ENCODE measurements at regions not wholly inside any gene's neighbourhood (a gene's known extent, or its start where the extent isn't known, plus 50 kb on each side); places are given as distances from the start of the nearest gene placed in this dataset.

DNA sequence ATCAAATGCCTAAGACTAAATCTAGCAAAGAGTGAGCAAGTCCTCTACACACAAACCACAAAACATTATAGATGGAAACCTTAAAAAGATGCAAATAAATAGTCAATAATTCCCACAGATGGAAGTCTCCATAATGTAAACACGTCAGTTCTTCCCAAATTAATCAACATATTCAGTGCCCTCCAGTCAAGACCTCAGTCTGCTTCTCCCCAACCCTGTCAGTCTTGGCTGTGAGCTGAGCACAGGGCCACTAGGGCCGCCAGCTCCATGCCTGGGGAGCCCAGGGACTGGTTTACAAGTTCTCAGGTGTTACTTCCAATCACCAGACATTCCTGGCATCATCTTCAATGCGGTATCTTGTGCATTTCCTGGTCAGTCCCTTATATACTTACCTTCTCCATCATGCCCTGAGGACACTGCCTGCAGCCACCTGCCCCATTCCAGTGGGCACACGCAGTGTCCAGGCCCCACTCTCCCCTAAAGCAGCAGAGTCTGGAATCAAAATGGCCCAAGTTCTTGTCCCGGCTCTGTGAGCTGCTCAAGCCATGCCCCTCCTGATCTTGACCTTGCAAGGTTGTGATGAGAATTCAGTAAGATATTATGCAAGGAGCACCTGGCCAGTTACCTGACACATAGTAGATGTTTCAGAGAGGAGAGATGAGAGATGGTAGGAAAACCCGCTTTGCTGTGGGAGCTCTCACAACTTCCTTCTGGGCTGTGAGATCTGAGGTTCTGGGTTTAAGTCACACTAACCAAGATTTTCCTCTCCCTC, 207.9 kb upstream of the RAB6C start:
- no peak for DNase-seq

DNA sequence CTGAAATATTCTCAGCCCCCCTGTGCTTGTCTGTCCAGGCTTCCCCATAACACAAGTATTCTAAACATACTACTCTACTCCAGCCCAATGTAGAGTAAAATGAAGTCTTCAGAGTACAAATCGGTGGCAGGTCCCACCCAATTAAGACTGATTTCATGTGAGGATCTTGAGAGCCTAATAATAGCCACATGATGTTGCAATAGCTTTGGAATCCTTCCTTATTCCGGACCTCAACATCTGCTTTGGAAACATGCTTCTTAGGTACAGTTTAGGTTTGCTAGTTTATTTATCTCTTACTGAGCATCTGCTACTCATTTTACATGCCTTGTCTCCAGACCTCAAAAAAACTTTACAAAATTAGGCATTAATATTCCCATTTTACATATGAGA, 207.3 kb upstream of the RAB6C start:
- no peak for DNase-seq

DNA sequence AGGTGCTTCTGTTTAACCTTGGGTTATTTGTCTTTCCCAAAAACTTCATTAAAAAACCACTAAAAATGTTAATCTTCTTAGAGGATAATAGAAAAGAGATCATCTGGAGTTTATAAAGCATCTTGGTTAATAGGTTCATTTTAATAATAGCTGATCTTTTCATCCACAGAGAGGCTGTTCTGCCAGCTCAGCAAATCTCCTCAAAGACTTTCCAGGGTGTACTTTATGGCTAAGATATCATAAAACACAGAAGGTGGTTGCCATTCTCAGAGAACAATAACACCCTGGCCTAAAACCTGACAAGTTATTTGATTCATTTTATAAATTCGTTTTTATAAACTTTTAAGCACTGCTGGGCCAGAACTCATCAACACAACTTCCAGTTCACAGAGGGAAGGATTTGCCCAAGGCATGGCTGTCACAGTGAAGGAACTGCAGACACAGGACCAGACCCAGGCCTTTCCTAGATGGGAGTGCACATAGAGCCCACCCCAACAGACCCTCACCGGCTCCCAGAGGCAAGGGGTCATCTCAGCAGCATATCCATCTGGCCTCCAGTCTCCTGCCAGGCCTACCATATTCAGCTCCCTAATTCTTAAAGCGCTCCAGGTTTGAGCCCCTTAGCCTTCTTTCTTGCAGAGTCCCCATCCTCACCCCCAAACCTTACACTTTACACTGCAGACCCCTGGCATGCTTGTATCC, 203.4 kb upstream of the RAB6C start:
- DNase-seq = no peak

GRCh38 chr2:129777146-129777545, 202.3 kb upstream of the RAB6C start:
- no peak for DNase-seq

- no peak for DNase-seq
These were observed 201.5 kb upstream of the RAB6C start for GRCh38 chr2:129777762-129778583.

GRCh38 chr2:129778584-129778877, 200.9 kb upstream of the RAB6C start:
- no peak for DNase-seq

GRCh38 chr2:129779783-129780182, 199.7 kb upstream of the RAB6C start:
- no peak for DNase-seq

DNA sequence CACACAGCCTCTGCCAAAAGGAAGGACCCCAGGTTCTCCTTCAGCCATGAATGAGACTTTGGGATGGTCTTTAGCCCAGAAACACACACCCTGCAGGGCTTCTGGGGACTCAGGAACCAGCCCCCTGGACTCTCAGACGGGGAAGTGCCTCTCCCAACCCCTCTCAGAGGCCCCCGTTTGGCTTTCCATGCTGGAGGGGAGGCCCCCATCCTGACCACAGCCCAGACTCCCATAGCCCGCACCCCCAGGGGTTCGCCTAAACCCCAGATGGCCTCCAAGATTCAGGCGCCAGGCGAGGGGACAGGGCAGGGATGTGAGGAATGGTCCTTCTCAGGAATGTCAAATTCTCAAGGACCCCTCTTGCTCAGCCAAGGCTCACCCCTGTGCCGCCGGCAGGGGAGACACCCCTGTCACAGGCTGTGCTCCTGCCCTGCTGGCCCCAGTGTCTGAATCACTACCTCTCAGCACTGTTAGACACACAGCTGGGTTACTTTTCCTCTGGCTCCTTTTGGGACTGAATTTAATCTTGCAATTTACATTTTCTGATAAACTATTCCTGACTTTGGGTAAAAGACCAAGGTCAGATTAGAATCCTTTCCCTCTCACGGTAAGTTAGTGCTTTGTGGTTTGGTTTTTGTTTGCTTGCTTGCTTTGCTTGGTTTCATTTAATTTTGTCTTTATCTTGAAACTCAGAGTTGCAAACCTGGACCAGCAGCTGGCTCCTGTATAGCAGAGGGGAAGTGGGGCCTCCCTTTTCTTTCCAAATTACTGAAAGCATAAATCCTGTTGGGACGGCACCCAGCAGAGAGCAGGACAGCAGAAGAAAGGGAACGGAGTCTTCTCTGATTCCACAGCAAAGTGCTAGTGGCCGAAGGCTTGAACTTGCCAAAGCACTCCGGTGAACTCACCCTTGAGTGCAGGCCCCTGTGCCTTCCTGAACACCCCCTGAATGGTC, 198.9 kb upstream of the RAB6C start:
- no peak for DNase-seq

- no peak for DNase-seq
These were observed 197.5 kb upstream of the RAB6C start for GRCh38 chr2:129781749-129782632.

- DNase-seq = no peak
These were observed 196.9 kb upstream of the RAB6C start for GRCh38 chr2:129782633-129782990.

DNA sequence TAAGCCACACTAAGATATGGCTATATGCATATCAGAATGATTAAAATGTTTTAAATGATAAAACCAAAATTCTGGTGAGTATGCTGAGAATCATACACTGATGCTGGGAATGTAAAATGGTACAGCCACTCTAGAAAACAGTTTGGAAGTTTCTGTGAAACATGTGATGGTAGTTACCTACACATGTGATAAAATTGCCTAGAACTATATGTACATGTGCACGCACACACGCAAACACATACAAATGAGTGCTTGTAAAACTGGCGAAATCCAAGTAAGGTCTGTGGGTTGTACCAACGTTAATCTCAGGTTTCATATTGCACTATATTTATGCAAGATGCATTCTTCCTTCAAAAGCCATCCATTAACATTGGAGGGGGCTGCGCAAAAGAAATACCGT, 195.0 kb upstream of the RAB6C start:
- DNase-seq = no peak

GRCh38 chr2:129791712-129792111, 187.8 kb upstream of the RAB6C start:
- no peak for DNase-seq

GRCh38 chr2:129793431-129793902, 186.0 kb upstream of the RAB6C start:
- no peak for DNase-seq

DNA sequence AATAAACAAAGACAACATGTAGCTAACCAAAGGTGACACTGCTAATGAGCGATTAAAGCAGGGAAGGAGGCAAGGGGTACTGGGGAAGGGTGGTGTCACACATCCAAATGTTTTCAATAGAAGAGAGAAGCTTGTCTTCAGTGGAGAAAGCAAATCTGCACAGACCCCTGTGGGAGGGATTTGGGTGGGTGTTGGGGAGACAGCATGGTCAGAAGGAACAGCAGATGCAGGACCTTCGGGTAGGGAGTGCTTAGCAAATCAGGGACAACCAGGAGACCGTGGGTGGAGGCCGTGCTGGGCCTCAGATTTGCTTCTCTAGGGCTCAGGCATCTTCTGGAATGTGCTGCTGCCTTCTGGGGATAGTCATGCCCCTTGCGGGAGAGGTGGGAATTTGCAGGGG, 185.3 kb upstream of the RAB6C start:
- no peak for DNase-seq

DNA sequence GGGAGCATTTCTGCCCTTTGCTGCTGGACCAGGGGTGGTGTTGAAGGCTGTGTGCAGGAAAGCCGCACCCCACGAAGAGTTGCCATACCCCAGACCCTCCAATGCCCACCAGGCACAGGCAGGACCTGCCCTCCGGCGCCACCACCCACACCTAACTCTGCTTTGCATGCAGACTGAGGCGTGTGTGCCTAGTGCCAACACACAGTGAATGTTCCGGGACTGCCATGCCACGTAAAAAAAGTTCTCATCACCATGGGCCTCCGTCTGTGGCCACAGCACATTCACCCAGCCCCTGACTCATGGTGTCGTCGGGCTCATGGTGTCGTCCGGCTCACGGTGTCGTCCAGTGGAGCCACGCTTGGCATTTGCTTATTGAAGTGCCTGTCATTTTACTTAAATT, 184.9 kb upstream of the RAB6C start:
- DNase-seq = no peak

- DNase-seq = no peak
These were observed 183.2 kb upstream of the RAB6C start for GRCh38 chr2:129796225-129796624.

DNA sequence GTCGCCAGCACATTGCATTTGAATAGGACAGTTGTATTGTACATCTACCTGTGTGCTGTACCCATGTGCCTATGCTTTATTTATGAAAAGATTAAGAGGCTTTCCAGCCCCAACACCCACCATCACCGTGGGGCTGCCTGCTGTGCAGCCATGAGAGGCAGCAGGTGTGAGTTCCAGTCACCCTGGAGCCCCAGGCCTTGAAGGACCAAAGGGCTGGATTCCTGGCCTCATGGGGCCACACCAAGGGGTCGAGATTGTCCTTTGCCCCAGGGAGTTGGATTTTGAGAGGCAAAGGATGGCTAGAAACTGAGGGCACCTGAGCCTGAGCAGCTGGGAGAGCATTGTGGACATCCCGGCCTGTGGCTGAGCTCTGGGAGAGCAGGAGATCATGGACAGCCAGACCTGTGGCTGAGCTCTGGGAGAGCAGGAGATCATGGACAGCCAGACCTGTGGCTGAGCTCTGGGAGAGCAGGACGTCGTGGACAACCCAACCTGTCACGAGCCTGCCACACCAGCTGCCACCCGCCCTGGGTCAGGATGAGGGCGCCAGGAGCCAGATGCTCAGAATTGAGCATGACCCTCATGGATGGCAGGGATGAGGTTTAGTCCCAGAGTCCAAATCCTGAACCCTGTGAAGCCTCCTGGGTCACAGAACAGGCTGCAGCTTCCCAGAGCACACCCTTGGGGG, 182.5 kb upstream of the RAB6C start:
- no peak for DNase-seq

GRCh38 chr2:129797489-129798300, 181.8 kb upstream of the RAB6C start:
- no peak for DNase-seq

GRCh38 chr2:129798301-129798581, 181.2 kb upstream of the RAB6C start:
- no peak for DNase-seq

- no peak for DNase-seq
These were observed 180.8 kb upstream of the RAB6C start for GRCh38 chr2:129798626-129799025.

All from T1000 (cell line).